SK-N-SH (cell line): ENCODE measurements at regions not wholly inside any gene's neighbourhood (a gene's known extent, or its start where the extent isn't known, plus 50 kb on each side); places are given as distances from the start of the nearest gene placed in this dataset.

ENCODE experiments used
- CTCF ChIA-PET: fragments of 300-600, 350-600 bp; formaldehyde crosslinking; extraction: SDS; loops from one replicate; lab custom pipeline; 2021; lab: Yijun Ruan, JAX
- POLR2A ChIA-PET: fragments of 350-600 bp; sonication (Branson Sonifier 250); formaldehyde crosslinking; extraction: SDS; loops from one replicate; lab custom pipeline; 2020; ENCODE audit warnings: antibody characterized with exemption, inconsistent platforms; lab: Yijun Ruan, JAX
- DNase-seq: peaks from one replicate; pipeline ENCODE4 v3.0.0; 2012
- H2AFZ ChIP-seq: fragments of 200-600 bp; sonication (generic); 2 replicates; pipeline ENCODE4 v1.8.1; 2016; ENCODE audit warnings: antibody characterized with exemption, mild to moderate bottlenecking, low read depth
- H3F3A ChIP-seq: fragments of 200-600 bp; sonication (generic); replicated peaks from 2 replicates; pipeline ENCODE3; 2016; ENCODE audit warnings: antibody characterized with exemption, mild to moderate bottlenecking; ENCODE audit not compliant: insufficient read depth
- H3K27ac ChIP-seq, 2 experiments: fragments of 200-500 bp in 1 of 2; fragments of 200-600 bp in 1 of 2; sonication (Bioruptor generic) in 1 of 2; sonication (generic), shearing (Covaris generic) in 1 of 2; 2 replicates each; pipeline versions ENCODE4 v1.5.1 to v1.6.1; 2014 to 2016; ENCODE audit warnings: low read depth in 2 of 2, inconsistent platforms in 1 of 2, low read length in 1 of 2, mild to moderate bottlenecking in 1 of 2, mixed read lengths in 1 of 2
- H3K27me3 ChIP-seq: fragments of 200-600 bp; sonication (generic), shearing (Covaris generic); 2 replicates; pipeline ENCODE4 v1.6.1; 2016; ENCODE audit warnings: mixed run types; ENCODE audit not compliant: insufficient read depth
- H3K36me3 ChIP-seq, 2 experiments: fragments of 200-500 bp in 1 of 2; fragments of 200-600 bp in 1 of 2; sonication (Bioruptor generic) in 1 of 2; sonication (generic) in 1 of 2; replicated peaks in 1 of 2; 2 replicates each; pipeline versions ENCODE3 to v1.5.1; 2014 to 2016; ENCODE audit warnings: low read length in 1 of 2, mild to moderate bottlenecking in 1 of 2; ENCODE audit not compliant: insufficient read depth in 2 of 2, control insufficient read depth in 1 of 2
- H3K4me1 ChIP-seq, 2 experiments: fragments of 200-500 bp in 1 of 2; fragments of 200-600 bp in 1 of 2; sonication (Bioruptor generic) in 1 of 2; sonication (generic), shearing (Covaris generic) in 1 of 2; 2 replicates each; pipeline versions ENCODE4 v1.5.1 to v1.6.1; 2014 to 2016; ENCODE audit warnings: low read depth in 1 of 2, low read length in 1 of 2, mixed run types in 1 of 2; ENCODE audit not compliant: insufficient read depth in 2 of 2, control insufficient read depth in 1 of 2
- H3K4me2 ChIP-seq: fragments of 200-600 bp; sonication (generic), shearing (Covaris generic); 2 replicates; pipeline ENCODE4 v1.6.1; 2017; ENCODE audit warnings: mixed run types
- H3K4me3 ChIP-seq, 2 experiments: fragments of 200-500 bp in 1 of 2; fragments of 200-600 bp in 1 of 2; sonication (Bioruptor generic) in 1 of 2; sonication (generic), shearing (Covaris generic) in 1 of 2; 2 replicates each; pipeline versions ENCODE4 v1.5.1 to v1.8.1; 2014 to 2016; ENCODE audit warnings: low read depth in 2 of 2, inconsistent platforms in 1 of 2, low read length in 1 of 2, mild to moderate bottlenecking in 1 of 2, mixed read lengths in 1 of 2, moderate library complexity in 1 of 2
- H3K79me2 ChIP-seq: fragments of 200-600 bp; sonication (generic); 2 replicates; pipeline ENCODE4 v1.8.1; 2017; ENCODE audit warnings: mild to moderate bottlenecking; ENCODE audit not compliant: insufficient read depth
- H3K9ac ChIP-seq: fragments of 200-600 bp; sonication (generic); 2 replicates; pipeline ENCODE4 v1.6.1; 2017; ENCODE audit warnings: mixed run types
- H3K9me2 ChIP-seq: fragments of 200-600 bp; sonication (generic); 2 replicates; pipeline ENCODE4 v1.6.1; 2017; ENCODE audit warnings: mixed run types
- H3K9me3 ChIP-seq: fragments of 200-600 bp; sonication (generic); 2 replicates; pipeline ENCODE4 v1.6.1; 2017; ENCODE audit warnings: mixed run types, mild to moderate bottlenecking, moderate library complexity
- H4K20me1 ChIP-seq: fragments of 200-600 bp; sonication (generic); 2 replicates; pipeline ENCODE4 v1.6.1; 2017; ENCODE audit warnings: mild to moderate bottlenecking, mixed run types; ENCODE audit not compliant: insufficient read depth
- ELF1 ChIP-seq: IDR thresholded peaks from 2 replicates; pipeline ENCODE4 v1.4.0; 2012
- FOXJ3 ChIP-seq: sonication (generic); formaldehyde crosslinking; IDR thresholded peaks from 2 replicates; pipeline ENCODE4 v1.5.1; 2020; ENCODE audit warnings: mild to moderate bottlenecking, missing genetic modification reagents
- GABPA ChIP-seq: IDR thresholded peaks from 2 replicates; pipeline ENCODE4 v1.4.0; 2012; ENCODE audit warnings: low read depth, mild to moderate bottlenecking
- JUND ChIP-seq: IDR thresholded peaks from 2 replicates; pipeline ENCODE4 v1.4.0; 2012
- MAX ChIP-seq: IDR thresholded peaks from 2 replicates; pipeline ENCODE4 v1.4.0; 2012; ENCODE audit warnings: low read depth
- MEF2A ChIP-seq: IDR thresholded peaks from 2 replicates; pipeline ENCODE4 v1.4.0; 2012; ENCODE audit warnings: low read depth, borderline replicate concordance
- MXI1 ChIP-seq: IDR thresholded peaks from 2 replicates; pipeline ENCODE4 v1.6.1; 2012; ENCODE audit warnings: mild to moderate bottlenecking, low read depth, low read length, improper control_type of control experiment
- NFIC ChIP-seq: IDR thresholded peaks from 2 replicates; pipeline ENCODE4 v1.4.0; 2012; ENCODE audit warnings: borderline replicate concordance
- POLR2AphosphoS5 ChIP-seq: IDR thresholded peaks from 2 replicates; pipeline ENCODE4 v1.6.1; 2012; ENCODE audit warnings: low read depth, low read length
- RXRA ChIP-seq: IDR thresholded peaks from 2 replicates; pipeline ENCODE4 v1.4.0; 2012; ENCODE audit warnings: low read depth, mild to moderate bottlenecking, borderline replicate concordance
- TCF12 ChIP-seq: IDR thresholded peaks from 2 replicates; pipeline ENCODE4 v1.4.0; 2012
- WGBS: methylation state at CpG from one replicate; pipeline ENCODE4 v1.1.6; 2017; ENCODE audit warnings: low lambda C conversion rate; 5-methylcytosine and 5-hydroxymethylcytosine counted together
- TF ChIP-seq, protein P1 (sequence below): fragments of 150-350 bp; IDR thresholded peaks from 2 replicates; pipeline ENCODE4 v1.6.1; 2016; ENCODE audit warnings: mild to moderate bottlenecking, low read depth, low read length
- TF ChIP-seq, protein P2 (sequence below): IDR thresholded peaks from 2 replicates; pipeline ENCODE4 v1.6.1; 2012; ENCODE audit warnings: mild to moderate bottlenecking, low read depth, low read length, moderate library complexity

DNA sequence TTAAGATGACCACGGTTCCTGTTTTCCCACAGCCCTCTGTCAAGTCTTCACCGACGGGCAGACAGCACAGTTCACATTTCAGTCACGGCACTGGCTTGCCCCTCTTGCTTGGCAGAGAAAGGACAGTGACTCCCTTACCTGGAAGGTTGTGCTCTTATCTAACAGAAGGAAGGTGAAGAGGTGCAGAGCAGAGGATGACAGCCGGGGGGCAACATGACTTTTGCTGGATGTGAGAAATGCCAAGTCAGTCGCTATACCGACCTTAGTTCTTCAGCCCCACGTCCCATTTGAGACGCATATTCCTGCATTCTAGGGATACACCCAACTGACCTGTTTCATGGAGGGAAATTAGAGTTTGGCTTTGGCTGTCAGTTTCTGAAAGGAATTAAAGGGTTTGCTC lies 492.3 kb downstream of the NPIPA7 start (continued):
- TF ChIP-seq, protein P1, sequence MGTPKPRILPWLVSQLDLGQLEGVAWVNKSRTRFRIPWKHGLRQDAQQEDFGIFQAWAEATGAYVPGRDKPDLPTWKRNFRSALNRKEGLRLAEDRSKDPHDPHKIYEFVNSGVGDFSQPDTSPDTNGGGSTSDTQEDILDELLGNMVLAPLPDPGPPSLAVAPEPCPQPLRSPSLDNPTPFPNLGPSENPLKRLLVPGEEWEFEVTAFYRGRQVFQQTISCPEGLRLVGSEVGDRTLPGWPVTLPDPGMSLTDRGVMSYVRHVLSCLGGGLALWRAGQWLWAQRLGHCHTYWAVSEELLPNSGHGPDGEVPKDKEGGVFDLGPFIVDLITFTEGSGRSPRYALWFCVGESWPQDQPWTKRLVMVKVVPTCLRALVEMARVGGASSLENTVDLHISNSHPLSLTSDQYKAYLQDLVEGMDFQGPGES: no peak
- TF ChIP-seq JUND (no peak), MEF2A (no peak), MXI1 (no peak)

DNA sequence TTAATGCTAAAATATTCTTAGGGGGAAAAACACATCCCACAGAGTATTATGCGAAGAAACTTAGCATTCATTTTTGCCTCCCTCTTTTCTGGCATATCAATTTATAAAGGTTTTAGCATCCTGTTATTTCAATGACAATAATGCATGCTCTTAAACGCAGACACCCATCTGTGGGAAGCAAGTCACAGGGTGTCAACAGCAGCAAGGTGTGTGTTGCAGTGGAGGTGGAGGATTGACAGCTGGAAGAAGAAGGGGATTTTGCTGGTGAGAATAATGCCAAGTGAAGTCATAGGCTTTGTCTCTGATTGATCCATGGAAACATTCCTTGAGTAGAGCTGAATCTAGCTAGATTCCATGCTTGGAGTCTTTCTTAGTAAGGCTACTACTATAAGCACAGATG lies 498.1 kb downstream of the NPIPA7 start:
- no peaks in the 10 kb centered on the region for H3K9me3 ChIP-seq
- TF ChIP-seq ELF1 (no peak), RXRA (no peak), TCF12 (no peak), GABPA (no peak), NFIC (no peak), POLR2AphosphoS5 (no peak), FOXJ3 (CRISPR knock-in tag) (no peak), MAX (no peak)
- TF ChIP-seq, protein P1: no peak
- TF ChIP-seq, protein P2, sequence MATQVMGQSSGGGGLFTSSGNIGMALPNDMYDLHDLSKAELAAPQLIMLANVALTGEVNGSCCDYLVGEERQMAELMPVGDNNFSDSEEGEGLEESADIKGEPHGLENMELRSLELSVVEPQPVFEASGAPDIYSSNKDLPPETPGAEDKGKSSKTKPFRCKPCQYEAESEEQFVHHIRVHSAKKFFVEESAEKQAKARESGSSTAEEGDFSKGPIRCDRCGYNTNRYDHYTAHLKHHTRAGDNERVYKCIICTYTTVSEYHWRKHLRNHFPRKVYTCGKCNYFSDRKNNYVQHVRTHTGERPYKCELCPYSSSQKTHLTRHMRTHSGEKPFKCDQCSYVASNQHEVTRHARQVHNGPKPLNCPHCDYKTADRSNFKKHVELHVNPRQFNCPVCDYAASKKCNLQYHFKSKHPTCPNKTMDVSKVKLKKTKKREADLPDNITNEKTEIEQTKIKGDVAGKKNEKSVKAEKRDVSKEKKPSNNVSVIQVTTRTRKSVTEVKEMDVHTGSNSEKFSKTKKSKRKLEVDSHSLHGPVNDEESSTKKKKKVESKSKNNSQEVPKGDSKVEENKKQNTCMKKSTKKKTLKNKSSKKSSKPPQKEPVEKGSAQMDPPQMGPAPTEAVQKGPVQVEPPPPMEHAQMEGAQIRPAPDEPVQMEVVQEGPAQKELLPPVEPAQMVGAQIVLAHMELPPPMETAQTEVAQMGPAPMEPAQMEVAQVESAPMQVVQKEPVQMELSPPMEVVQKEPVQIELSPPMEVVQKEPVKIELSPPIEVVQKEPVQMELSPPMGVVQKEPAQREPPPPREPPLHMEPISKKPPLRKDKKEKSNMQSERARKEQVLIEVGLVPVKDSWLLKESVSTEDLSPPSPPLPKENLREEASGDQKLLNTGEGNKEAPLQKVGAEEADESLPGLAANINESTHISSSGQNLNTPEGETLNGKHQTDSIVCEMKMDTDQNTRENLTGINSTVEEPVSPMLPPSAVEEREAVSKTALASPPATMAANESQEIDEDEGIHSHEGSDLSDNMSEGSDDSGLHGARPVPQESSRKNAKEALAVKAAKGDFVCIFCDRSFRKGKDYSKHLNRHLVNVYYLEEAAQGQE: no peak
- H3K79me2 ChIP-seq: no peaks in the 10 kb centered on the region
- H4K20me1 ChIP-seq: no peaks in the 10 kb centered on the region
- no peak overlapping the region for H3K4me2 ChIP-seq
- WGBS: 23% methylated on average over 2 of the region's 2 CpGs
- no peaks in the 10 kb centered on the region for H3K4me1 ChIP-seq
- H3K4me3 ChIP-seq: no peak overlapping the region
- H3K9ac ChIP-seq: no peak overlapping the region
- ChIA-PET CTCF (no interaction called here), POLR2A (no interaction called here)
- no peaks in the 10 kb centered on the region for H3K36me3 ChIP-seq
- no peaks in the 10 kb centered on the region for H3F3A ChIP-seq
- no peak overlapping the region for H2AFZ ChIP-seq
- DNase-seq: no peak
- H3K27me3 ChIP-seq: no peaks in the 10 kb centered on the region
- H3K27ac ChIP-seq: no peak overlapping the region
- H3K9me2 ChIP-seq: no peaks in the 10 kb centered on the region
